Hippocampal formation (tissue), 2 donors: ENCODE measurements at regions not wholly inside any gene's neighbourhood (a gene's known extent, or its start where the extent isn't known, plus 50 kb on each side); places are given as distances from the start of the nearest gene placed in this dataset.
"Not testable (repeated sequence)": the region's sequence is repeated elsewhere in the genome, so short reads cannot be mapped to it uniquely, and the experiment has no call there.

Experiments used
- DNase-seq, 2 donors: peaks; one replicate each; lab custom pipeline; 2025; lab: John Stamatoyannopoulos, UW

DNA sequence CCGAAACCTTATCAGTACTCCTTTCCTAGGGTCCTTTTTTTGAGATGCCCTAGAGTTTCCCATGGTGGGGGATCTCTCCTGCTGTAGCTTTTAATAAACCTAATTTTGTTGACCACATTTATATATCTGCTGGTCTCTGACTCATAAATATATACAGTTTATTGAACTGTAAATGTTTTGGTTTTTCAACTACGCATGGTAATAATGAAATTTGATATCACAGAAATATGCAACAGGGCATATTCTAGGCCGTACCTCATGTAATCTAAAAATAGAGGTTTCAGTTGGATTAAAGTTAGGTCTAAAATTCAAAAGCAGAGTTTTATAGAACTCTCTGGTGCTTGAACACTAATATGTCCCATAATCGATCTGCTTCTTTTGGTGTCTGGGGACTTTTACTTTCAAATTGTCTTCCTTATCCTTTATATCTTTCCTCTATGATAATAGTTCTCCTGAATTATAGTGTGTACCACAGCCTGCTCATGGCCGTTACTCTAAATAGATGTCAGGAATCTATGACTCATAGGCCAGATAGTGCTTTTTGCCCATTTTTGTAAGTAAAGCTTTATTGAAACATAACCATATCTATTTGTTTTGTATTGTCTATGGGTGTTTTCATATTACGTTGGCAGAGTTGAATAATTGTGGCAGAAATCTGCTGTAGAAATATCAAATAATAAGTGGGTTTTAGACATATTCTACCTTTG is 324.8 kb upstream of the PCDH9 start:
- no peak for DNase-seq

DNA sequence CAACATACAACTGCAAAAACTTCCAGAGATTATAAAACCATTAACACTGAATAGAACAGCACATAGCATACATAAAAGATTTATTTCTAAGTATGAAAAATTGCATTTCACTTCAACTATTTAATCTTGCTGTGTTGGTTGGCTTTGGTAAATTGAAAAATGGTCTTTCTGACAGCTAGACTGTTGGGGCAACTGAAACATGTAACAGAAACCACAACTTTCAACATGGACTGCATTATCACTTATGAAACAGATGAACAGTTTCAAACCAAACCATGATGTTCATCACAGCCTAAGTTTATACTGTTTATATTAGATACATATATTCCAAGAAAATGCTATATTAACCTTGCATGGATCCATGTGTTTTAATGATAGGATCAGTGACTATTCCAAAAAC is 324.1 kb upstream of the PCDH9 start:
- DNase-seq = no peak

DNA sequence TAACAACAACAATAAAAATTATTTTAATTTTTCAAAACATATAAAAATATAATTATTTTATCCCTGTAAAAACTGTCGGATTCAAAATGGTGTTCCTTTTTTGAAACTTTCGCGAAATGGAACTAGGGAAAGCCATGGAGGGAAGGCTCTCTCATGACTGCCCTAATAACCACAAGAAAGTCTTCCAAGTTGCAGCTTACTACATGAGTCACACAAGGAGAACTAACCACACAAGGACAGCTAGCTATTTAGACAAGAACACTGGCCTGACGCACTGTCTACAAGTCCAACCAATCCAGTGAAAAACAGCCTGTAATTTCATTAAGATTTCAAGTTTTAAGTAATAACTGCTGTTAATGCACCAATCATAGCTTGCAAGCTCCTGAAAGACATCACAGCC is 319.2 kb upstream of the PCDH9 start:
- no peak for DNase-seq

DNA sequence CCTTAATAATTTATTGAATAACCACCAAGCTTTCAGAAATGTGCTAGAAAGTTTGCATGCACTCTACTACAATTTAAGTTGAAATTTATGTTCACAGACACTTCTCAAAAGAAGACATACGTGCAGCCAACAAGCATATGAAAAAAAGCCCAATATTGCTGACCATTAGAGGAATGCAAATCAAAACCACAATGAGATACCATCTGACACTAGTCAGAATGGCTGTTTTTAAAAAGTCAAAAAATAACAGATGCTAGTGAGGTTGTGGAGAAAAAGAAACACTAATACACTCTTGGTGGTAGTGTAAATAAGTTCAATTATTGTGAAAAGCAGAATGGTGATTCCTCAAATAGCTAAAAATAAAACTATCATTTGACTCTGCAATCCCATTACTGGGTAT is 308.8 kb upstream of the PCDH9 start:
- no peak for DNase-seq

DNA sequence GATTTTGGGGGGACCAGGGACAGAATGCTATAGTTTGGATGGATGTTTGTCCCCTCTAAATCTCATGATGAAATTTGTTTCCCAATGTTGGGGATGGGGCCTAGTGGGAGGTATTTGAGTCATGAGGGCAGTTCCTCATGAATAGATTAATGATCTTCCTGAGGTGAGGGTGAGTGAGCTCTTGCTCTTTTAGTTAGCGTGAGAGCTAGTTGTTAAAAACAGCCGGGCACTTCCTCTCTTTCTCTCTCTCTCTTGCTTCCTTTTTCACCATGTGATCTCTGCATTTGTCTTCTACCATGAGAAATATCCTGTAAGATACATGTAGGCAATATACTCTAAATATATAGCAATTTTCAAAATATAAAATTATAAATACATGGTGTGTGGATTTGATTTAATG is 290.8 kb upstream of the PCDH9 start:
- no peak for DNase-seq

DNA sequence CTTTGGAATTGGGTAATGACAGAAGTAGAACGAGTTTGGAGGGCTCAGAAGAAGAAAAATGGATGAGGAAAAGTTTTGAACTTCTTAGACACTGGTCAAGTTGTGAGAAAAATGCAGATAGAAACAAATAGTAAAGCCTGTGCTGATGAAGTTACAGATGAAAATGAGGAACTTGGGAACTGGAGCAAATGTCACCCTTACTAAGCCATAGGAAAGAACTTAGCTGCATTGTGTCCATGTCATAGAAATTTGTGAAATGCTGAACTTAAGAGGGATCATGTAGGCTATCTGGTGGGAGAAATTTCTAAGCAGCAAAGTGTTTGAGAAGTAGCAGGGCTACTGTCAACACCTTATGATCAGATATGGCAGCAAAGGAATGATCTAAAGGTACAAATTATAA is 289.2 kb upstream of the PCDH9 start:
- DNase-seq = no peak

DNA sequence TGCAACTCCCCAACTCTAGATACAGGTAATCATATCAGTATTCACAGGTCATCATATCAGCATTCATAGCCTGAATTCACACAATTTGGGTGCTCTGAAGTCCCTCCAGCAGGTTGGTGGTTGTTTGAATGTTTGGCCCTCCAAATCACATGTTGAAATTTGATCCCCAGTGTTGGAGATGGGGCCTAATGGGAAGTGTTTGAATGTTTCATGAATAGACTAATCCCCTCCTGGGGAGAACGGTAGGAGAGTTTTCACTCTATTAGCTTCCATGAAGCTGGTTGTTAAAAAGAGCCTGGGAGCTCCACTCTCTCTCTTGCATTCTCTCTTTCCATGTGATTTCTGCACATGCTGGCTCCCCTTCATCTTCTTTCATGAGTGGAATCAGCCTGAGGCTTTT is 288.6 kb upstream of the PCDH9 start:
- DNase-seq = no peak

DNA sequence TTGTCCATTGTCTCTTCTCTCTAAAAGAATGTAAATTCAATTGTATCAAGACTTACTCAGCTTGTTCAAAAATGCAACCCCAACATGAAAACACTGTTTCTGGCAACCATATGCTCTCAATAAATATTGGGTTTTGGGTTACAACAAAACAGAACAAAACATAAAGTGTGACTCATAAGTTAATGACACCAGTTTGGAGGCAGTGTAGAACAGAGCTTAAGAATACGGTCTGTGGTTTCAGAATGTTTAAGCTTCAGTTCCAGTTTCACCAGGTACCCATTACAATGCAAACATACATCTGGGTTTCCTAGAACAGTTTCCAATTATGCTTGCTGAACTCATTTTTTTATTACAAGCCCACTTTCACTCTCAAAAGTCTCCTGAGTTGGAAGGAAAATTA is 285.8 kb upstream of the PCDH9 start:
- no peak for DNase-seq

DNA sequence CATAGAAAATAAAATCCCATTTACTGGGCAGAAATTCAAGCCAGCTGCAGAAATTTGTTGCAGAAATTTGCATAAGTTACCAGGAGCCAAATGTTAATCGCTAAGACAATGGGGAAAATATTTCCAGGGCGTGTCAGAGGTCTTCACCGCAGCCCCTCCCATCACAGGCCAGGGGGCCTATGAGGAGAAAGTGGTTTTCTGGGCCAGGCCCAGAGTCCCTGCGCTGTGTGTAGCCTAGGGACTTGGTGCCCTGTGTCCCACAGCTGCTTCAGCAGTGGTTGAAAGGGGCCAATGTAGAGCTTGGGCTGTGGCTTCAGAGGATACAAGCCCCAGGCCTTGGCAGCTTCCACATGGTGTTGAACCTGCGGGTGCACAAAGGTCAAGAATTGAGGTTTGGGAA is 278.9 kb upstream of the PCDH9 start:
- no peak for DNase-seq

DNA sequence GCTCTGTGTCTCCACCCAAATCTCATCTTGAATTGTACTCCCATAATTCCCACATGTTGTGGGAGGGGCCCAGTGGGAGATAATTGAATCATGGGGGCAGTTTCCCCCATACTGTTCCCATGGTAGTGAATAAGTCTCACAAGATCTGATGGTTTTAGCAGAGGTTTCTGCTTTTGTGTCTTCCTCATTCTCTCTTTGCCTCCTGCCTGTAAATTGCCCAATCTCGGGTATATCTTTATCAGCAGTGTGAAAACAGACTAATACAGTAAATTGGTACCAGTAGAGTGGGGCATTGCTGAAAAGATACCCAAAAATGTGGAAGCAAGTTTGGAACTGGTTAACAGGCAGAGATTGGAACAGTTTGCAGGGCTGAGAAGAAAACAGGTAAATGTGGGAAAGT is 278.1 kb upstream of the PCDH9 start:
- not testable (repeated sequence) for DNase-seq

DNA sequence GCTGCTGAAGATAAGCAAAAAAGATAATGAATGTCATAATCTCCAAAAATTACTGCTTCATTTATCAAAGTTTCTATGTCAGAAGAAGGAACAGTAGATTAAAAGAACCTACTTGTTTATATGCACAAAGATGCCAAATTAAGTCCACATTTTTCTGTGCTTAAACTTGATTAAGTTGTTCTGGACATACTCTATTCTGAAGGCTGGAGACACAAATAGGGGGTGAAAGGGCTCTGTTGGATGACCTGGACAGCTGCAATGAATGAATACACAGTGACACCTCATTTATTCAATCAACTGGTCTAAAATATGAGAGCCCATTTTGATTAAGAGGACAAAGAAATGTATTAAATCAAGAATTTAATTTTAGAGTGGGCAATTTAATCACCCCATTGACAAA is 276.3 kb upstream of the PCDH9 start:
- DNase-seq = no peak

DNA sequence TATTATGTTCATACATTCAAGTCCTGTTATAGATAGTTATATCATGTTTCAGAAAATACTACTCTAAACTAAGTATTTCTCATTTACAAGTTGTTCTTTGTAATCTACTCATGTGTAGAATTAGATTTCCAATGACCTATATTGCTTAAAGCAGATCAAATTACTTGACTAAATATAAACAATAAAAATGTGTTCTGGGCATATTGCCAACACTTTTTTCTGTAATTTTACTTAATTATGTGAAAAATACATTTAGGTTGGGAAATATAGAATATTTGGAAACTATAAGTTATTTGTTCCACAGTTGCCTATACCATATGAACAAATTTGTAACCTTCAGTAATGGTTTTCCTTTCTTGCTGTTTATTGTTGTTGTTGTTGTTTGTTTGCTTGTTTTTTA is 275.2 kb upstream of the PCDH9 start:
- DNase-seq = no peak

DNA sequence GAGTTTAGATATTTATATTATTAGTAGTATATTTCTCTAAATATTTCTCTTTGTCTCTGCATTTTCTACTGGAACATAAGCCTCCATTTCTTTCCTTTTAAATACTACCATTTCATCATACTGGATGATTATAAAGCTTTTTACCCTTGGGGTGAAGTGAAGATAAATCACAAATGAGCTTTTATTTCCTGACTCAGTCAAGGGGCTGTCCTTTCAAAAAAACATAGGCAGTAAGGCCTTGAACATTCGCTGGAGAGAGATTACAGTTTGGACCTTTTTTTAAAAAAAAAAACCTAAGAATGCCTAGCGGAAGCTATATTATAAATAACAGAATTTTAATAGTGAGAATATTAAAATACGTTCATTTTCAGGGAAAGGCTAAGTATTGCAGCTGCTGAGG is 268.8 kb upstream of the PCDH9 start:
- no peak for DNase-seq

DNA sequence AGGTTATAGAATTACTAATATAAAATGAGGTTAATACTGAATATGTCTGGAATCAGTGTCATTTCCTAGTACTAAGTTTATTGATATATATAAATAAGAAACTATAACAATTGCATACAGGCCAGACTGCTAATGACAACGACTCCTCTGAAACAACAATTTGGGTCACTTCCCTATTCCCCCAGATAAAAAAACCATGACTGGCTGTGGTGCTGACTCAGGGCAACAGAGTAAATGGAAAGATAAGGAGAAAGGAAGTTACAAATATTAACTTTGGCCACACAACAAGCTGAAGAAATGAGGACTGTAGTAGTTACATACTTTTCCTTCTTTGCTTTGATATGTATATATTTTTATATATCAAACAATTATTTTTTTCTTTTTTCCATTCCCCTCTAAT is 263.7 kb upstream of the PCDH9 start:
- DNase-seq = no peak

DNA sequence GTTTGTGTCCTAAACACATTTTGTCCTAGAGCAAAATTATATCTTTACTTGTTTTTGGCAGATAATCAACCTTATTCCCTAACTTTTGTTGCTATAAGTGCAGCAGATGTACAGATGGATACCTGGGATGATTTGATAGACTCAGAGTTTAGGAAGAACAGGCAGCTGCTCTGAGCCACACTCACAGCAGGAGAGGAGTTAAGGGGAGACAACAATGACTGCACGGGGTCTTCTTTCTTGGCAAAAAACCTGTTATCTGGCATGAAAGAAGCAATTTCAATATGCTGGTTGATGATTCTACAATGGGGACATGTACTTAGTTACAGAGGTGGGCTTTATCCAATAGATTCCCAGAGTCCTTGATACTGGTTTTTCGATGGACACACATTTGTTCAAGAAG is 258.9 kb upstream of the PCDH9 start:
- no peak for DNase-seq

DNA sequence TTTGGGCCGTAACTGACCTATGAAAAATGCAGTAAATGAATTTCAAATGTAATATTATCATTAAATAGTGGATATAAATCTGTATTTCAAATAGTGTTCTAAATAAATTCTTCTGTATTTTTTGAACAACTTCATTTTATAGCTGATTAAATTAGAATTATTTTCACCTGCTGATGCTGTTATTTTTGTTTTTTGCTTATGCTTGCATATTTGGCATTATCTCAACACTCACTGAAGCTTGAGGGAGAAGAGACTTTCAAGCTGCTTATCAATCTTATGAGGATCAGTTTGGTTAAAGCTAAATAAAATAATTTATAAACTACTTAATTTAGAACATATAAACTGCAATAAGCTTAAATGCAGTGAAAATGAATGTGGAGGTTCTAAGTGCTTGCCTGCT is 251.3 kb upstream of the PCDH9 start:
- no peak for DNase-seq

DNA sequence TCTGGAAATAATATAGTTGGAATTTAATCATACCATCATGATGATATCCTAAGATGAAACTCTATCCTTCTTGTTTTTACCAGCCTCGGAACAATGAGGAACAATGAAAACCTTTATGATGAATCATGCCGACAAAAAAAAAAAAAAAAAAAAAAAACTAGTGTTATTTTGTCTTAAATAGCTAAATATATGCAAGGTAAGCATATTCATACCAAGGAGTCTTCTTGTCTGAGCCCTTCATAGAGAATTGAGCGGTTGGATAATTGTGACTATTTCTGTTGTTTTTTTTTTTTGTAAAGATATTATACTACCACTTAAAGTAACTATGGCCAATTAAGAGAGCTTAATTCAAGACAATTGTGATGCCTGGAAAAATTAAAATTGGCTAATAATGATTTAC is 244.0 kb upstream of the PCDH9 start:
- no peak for DNase-seq

DNA sequence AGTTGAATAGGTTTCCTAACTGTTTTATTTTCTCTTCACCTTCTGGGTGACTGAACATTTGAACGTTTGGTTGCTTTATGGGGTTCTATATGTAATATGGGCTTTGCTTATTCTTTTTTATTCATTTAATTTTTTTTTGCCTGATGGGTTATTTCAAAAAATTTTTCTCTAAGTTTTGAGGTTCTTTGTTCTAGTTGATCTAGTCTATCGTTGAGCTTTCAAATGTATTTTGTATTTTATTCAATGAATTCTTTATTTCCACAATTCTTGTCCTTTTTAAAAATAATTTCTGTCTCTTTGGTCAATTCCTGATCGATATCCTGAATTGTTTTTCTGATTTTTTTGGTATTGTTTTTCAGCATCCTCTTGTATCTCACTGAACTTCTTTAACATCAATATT is 239.5 kb upstream of the PCDH9 start:
- DNase-seq = no peak

DNA sequence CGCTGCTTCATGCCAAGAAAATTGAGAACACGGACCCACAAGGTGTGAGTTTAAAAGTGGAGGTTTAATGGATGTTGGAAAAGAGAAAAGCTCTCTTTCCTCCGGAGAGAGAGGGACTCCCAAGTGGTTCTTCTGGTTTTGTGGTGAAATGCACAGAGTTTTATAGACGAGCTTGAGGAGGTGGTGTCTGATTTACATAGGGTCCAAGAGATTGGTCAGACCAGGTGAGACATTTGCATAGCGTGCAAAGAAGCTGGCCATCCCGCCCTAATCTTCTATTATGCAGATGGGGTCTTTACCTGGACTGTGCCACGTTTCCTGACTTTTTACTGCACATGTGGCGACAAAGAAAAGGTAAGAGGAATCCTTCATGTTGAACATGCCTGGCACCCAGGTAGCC is 236.4 kb upstream of the PCDH9 start:
- no peak for DNase-seq

DNA sequence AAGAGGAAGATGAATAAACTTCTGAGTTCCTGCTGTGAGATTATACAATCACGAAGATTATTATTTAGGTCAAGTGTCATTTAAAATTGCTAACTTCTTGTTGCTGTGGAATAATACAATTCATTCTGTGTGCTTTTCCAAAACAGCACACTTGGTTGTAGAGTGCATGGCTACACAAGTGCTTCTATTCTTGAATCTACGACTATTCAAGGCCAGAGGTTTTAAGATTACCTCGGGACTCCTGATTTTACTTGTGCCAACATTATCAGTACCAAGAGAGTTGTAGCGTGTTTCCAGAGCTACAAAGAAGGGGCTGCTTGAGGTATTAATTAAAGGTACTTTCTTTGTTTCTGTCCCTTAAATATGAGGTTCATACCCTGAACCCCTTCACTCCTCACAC is 234.0 kb upstream of the PCDH9 start:
- DNase-seq = no peak

DNA sequence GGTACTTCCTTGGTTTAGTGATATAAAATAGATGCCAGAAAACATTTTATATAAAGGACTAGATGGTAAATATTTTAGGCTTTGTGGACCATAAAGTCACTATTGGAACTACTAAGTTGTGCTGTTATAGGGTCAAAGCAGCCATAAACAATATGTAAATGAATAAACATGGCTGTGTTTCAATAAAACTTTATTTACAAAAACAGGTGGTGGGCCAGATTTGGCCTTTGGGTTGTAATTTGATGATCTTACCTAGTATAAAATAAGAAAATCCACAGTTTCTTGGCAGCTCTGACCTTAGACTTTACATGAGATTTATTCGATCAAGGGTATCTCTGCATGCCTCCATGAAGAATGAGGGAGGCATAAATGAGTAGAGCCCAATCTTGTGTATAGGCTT is 232.0 kb upstream of the PCDH9 start:
- DNase-seq = no peak

DNA sequence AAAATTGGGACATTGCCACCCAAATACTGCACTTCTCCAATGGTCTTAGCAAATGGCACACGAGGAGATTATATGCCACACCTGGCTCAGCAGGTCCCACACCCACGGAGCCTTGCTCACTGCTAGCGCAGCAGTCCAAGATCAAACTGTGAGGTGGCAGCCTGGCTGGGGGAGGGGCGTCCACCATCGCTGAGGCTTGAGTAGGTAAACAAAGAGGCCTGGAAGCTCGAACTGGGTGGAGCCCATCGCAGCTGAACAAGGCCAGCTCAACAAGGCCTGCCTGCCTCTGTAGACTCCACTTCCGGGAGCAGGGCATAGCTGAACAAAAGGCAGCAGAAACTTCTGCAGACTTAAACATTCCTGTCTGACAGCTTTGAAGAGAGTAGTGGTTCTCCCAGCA is 222.4 kb upstream of the PCDH9 start:
- DNase-seq = not testable (repeated sequence)

DNA sequence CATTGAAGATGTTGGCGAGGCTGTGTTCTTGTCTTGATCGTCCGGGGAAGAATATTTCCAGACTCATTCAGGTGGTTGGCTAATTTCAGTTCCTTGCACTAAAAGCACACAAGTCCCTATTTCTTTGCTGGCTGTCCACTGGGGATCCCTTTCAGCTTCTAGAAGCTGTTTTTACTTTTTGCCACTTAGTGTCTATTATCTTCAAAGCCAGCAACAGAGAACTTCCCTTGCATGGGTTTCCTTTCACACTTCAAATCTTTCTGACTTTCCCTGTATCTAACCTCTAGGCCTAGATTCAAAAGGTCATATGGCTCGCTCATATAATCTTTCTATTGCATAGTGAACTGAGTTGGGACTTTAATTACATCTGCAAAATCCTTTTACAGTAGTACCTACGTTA is 215.3 kb upstream of the PCDH9 start:
- DNase-seq = no peak

DNA sequence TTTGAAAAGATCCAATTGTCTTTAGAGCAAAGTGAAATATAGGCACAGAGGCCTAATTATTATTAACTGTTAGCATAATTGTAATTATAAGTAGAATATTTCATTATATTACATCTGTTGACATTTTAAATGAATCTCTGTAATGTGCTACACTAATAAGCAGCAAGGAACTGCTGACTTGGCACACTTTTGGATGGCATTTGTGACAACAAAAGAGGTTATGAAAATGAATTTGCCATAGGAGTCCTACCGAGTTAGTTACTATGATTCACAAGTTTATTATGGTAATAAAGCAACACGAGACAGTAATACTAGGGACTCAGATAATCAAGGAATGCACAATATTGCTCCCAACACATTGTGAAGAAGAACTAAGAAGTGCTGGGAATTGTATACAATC is 213.8 kb upstream of the PCDH9 start:
- DNase-seq = no peak
